Gastrocnemius medialis (tissue), 4 donors: ENCODE measurements at regions not wholly inside any gene's neighbourhood (a gene's known extent, or its start where the extent isn't known, plus 50 kb on each side); places are given as distances from the start of the nearest gene placed in this dataset.

Experiments used
- ATAC-seq, 2 donors: fragments of 150-250 bp; one replicate each; pipeline ENCODE4 v1.9.1; 2016
- DNase-seq, 2 donors: peaks; one replicate each; pipeline ENCODE4 v3.0.0-alpha.2; 2019
- H3K27ac ChIP-seq, 4 donors: fragments of 200-600 bp; sonication (generic); 1 replicate in 1 of 4; 2 replicates in 3 of 4; pipeline ENCODE4 v1.5.1; 2016 to 2018; ENCODE audit warnings: mild to moderate bottlenecking in 2 of 4, moderate library complexity in 1 of 4
- H3K27me3 ChIP-seq, 3 donors: fragments of 200-600 bp; sonication (generic) in 2 of 3; 1 replicate in 1 of 3; 2 replicates in 2 of 3; pipeline versions ENCODE4 v1.5.1 to v1.6.0; 2016 to 2019; ENCODE audit warnings: mild to moderate bottlenecking in 1 of 3, moderate library complexity in 1 of 3
- H3K36me3 ChIP-seq, 2 donors: fragments of 200-600 bp; sonication (generic) in 1 of 2; one replicate each; pipeline ENCODE4 v1.5.1; 2017 to 2018
- H3K4me1 ChIP-seq, 2 donors: fragments of 200-600 bp; sonication (generic) in 1 of 2; one replicate each; pipeline ENCODE4 v1.5.1; 2016 to 2017; ENCODE audit warnings: mild to moderate bottlenecking in 2 of 2
- H3K4me3 ChIP-seq, 4 donors: fragments of 200-600 bp; sonication (generic) in 3 of 4; 1 replicate in 1 of 4; 2 replicates in 3 of 4; pipeline ENCODE4 v1.5.1; 2016 to 2019; ENCODE audit warnings: mild to moderate bottlenecking in 2 of 4
- H3K9me3 ChIP-seq, 3 donors: fragments of 200-600 bp; sonication (generic) in 2 of 3; 1 replicate in 1 of 3; 2 replicates in 2 of 3; pipeline ENCODE4 v1.5.1; 2016 to 2019
- POLR2A ChIP-seq, 2 donors: fragments of 450-650 bp; IDR thresholded peaks; one replicate each; pipeline ENCODE4 v1.6.1; 2017; ENCODE audit warnings: antibody characterized with exemption in 2 of 2, mild to moderate bottlenecking in 2 of 2, moderate library complexity in 2 of 2
- in situ Hi-C, 4 donors: fragments of 200-750 bp; cut with MboI; loops; one replicate each; pipeline versions ENCODE4 v1.15.0 to v1.8.0; 2017; ENCODE audit warnings: low sequenced_read_pairs in 4 of 4
- intact Hi-C: fragments of 100-400 bp; cut with DNase I; formaldehyde crosslinking; loops from one replicate; pipeline ENCODE4 v1.15.1; 2023; ENCODE audit warnings: low total_unique reads
- TF ChIP-seq, protein P1 (sequence below), 5 experiments: fragments of 450-650 bp in 3 of 5; fragments of 200-600 bp in 2 of 5; sonication (generic) in 2 of 5; IDR thresholded peaks in 4 of 5; conservative IDR thresholded peaks in 1 of 5; 1 replicate in 4 of 5; 2 replicates in 1 of 5; pipeline ENCODE4 v1.5.1; 2016 to 2019; ENCODE audit warnings: antibody characterized with exemption in 5 of 5, mild to moderate bottlenecking in 3 of 5, moderate library complexity in 3 of 5

DNA sequence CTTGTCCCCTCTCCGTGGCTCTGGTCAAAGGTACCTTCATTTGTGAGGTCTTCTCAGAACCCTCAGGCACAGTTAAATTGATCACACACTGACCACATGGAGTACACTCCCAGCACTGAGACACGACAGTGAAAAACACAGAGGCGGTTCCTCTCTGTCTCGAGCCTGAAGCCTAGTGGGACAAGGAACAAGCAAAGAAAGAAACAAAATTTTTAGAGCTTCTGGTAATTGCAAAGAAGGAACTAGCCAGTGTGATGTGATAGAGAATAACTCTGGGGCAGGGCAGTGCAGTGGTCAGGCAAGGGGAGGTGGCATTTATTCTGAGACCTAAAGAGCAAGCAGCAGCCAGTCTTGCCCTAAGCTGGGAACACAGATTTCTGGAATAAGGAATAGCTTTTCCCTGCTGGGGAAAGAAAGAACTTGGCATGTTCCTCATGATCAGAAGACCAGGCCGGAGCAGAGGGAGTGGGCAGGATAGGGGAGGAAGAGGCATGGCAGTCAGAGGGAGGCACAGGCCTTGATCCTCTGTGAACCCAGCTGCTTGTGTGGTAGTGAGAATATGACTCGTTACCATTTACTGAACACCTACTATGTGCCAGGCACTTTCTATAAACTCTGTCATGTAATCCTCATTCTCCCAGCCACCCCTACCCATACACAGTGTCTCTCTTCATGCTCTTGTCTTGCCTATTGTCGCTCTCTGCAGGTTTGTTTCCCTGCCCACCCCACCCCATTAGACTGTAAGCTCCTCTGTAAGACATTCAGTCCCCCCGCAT, 262.3 kb upstream of the HES1 start:
- Histone ChIP-seq H3K27me3 (no peaks in the 10 kb centered on the region), H3K36me3 (no peaks in the 10 kb centered on the region), H3K4me3 (no peak overlapping the region), H3K27ac (no peak overlapping the region), H3K9me3 (no peaks in the 10 kb centered on the region), H3K4me1 (peaks cover 0 to 18% of the 10 kb centered on the region in 2 donors)
- TF ChIP-seq, protein P1, sequence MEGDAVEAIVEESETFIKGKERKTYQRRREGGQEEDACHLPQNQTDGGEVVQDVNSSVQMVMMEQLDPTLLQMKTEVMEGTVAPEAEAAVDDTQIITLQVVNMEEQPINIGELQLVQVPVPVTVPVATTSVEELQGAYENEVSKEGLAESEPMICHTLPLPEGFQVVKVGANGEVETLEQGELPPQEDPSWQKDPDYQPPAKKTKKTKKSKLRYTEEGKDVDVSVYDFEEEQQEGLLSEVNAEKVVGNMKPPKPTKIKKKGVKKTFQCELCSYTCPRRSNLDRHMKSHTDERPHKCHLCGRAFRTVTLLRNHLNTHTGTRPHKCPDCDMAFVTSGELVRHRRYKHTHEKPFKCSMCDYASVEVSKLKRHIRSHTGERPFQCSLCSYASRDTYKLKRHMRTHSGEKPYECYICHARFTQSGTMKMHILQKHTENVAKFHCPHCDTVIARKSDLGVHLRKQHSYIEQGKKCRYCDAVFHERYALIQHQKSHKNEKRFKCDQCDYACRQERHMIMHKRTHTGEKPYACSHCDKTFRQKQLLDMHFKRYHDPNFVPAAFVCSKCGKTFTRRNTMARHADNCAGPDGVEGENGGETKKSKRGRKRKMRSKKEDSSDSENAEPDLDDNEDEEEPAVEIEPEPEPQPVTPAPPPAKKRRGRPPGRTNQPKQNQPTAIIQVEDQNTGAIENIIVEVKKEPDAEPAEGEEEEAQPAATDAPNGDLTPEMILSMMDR (IDR thresholded peaks at IDR 0.05 in 4 of 5, conservative IDR thresholded peaks at IDR 0.05 in 1 of 5): no peak
- TF ChIP-seq POLR2A (IDR thresholded peaks at IDR 0.05): no peak
- ATAC-seq: no peak
- in situ Hi-C loops: no loop called here
- intact Hi-C loops: loop anchor here (10.0 kb wide), 1 partner anchor 261 kb away; the partner anchor contains the start of gene HES1
- DNase-seq: no peak

DNA sequence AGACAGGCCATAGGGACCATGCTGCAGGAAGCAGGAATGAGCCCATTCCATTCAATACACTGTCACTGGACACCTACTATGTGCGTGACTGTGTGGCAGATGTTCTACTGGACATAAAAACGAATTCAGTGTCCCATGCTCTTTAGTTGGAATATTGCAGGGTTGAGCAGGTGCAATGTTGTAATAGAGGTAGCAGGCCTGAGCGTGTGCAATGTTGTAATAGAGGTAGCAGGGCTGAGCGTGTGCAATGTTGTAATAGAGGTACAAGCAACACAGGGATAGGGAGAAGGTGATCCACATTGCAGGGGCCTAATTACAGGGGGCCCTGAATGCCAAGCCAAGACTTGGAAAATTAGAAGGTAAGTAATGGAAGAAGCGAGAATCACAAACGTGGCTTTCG, 261.4 kb upstream of the HES1 start:
- no peak overlapping the region for H3K27ac ChIP-seq
- no peaks in the 10 kb centered on the region for H3K9me3 ChIP-seq
- H3K4me1 ChIP-seq: peaks cover 0 to 18% of the 10 kb centered on the region in 2 donors
- in situ Hi-C loops: no loop called here
- no peaks in the 10 kb centered on the region for H3K27me3 ChIP-seq
- TF ChIP-seq, protein P1 (IDR thresholded peaks at IDR 0.05 in 4 of 5, conservative IDR thresholded peaks at IDR 0.05 in 1 of 5): no peak
- no peak for TF ChIP-seq POLR2A (IDR thresholded peaks at IDR 0.05)
- intact Hi-C loops: loop anchor here (10.0 kb wide), 1 partner anchor 260 kb away; the partner anchor contains the start of gene HES1
- H3K36me3 ChIP-seq: no peaks in the 10 kb centered on the region
- DNase-seq: no peak
- no peak overlapping the region for H3K4me3 ChIP-seq
- ATAC-seq: no peak

DNA sequence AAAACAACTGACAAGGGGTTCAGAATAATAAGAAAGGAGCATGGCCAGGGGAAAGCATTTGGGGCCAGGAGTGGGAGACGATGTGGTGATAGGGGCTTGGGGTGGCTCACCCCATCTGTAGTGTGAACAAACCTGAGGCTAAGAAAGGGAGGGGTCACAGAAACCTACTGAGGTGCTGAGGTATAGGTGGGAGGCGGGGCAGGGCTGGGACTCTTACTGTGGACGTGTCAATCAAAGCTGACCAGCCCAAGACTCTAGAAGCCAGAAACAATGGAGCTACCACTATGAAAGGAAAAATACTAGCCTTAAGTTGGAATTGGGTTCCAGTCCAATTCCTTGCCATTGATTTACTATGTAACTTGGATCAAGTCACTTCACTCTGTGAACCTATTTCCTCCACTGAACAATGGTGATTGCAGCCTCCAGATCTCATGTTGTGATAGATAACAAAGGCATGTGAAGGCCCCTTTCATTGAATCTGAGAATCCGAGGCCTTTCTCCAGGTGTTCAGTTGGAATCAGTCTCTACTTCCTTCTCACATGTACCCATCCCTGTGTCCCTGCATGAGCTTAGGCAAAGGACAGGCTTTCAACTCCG, 260.9 kb upstream of the HES1 start:
- Histone ChIP-seq H3K36me3 (no peaks in the 10 kb centered on the region), H3K27ac (peak overlapping the region in 1 of 4 donors; percentile 28), H3K27me3 (no peaks in the 10 kb centered on the region), H3K4me1 (peaks cover 0 to 18% of the 10 kb centered on the region in 2 donors), H3K4me3 (no peak overlapping the region), H3K9me3 (no peaks in the 10 kb centered on the region)
- ATAC-seq: no peak
- intact Hi-C loops: loop anchor here (10.0 kb wide), 1 partner anchor 260 kb away; the partner anchor contains the start of gene HES1
- in situ Hi-C loops: no loop called here
- TF ChIP-seq, protein P1 (IDR thresholded peaks at IDR 0.05 in 4 of 5, conservative IDR thresholded peaks at IDR 0.05 in 1 of 5): no peak
- no peak for TF ChIP-seq POLR2A (IDR thresholded peaks at IDR 0.05)
- no peak for DNase-seq

DNA sequence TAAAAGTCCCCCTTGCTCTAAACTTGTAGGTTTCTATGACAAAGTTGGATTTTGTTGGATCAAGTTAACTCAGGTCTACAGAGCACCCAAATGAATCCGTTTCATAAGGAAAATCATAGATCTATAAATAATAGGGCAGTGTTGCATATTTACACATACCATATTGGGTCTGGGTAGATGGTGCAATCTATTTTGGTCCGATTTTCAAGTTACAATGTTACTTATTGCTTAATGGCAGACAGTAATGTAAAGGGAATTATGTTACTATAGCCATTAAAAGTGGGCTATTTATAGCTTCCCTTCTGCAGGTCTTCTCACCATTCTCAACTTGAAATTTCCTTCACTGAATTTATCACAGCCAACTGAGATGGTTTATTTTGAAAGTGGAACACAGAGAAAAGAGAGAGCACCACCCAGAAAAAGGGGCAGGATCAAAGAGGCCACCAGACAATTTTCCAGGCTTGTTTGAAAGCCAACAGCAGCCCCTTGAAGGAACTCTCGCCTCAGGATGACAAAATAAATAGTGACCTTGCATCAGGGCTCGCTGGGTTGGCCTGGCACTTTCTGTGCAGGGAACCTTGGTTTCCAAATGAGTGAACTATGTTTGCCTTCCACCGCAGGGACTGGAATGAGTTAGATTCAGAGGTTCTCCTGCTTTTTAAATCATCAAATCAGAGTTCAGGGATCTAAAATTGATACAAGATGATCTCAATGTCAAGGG, 260.2 kb upstream of the HES1 start:
- peaks cover 0 to 18% of the 10 kb centered on the region in 2 donors for H3K4me1 ChIP-seq
- no peak overlapping the region for H3K4me3 ChIP-seq
- no peaks in the 10 kb centered on the region for H3K9me3 ChIP-seq
- DNase-seq (no peak), ATAC-seq (no peak)
- H3K27ac ChIP-seq: peak overlapping the region in 1 of 4 donors; percentile 28
- in situ Hi-C loops (no loop called here), intact Hi-C loops (loop anchor here (10.0 kb wide), 1 partner anchor 259 kb away; the partner anchor contains the start of gene HES1)
- no peaks in the 10 kb centered on the region for H3K36me3 ChIP-seq
- no peaks in the 10 kb centered on the region for H3K27me3 ChIP-seq
- TF ChIP-seq, protein P1 (IDR thresholded peaks at IDR 0.05 in 4 of 5, conservative IDR thresholded peaks at IDR 0.05 in 1 of 5): no peak
- no peak for TF ChIP-seq POLR2A (IDR thresholded peaks at IDR 0.05)
